Stomach (tissue), 8 donors: ENCODE measurements at regions not wholly inside any gene's neighbourhood (a gene's known extent, or its start where the extent isn't known, plus 50 kb on each side); places are given as distances from the start of the nearest gene placed in this dataset.

Source experiments
- DNase-seq, 2 donors: peaks; one replicate each; pipeline versions ENCODE4 v3.0.0 to v3.0.0-alpha.2; 2013 to 2019
- H3K27ac ChIP-seq, 5 donors: fragments of 200-600 bp in 4 of 5; sonication (generic) in 4 of 5; one replicate each; pipeline ENCODE4 v1.5.1; 2013 to 2019; ENCODE audit warnings: mild to moderate bottlenecking in 1 of 5, moderate library complexity in 1 of 5
- H3K27me3 ChIP-seq, 3 donors: fragments of 200-600 bp; sonication (generic); one replicate each; pipeline ENCODE4 v1.5.1; 2017 to 2019; ENCODE audit warnings: mixed run types in 1 of 3
- H3K36me3 ChIP-seq, 4 donors: fragments of 200-600 bp; sonication (generic); 1 replicate in 3 of 4; 2 replicates in 1 of 4; pipeline ENCODE4 v1.5.1; 2016 to 2019
- H3K4me1 ChIP-seq, 4 donors: fragments of 200-600 bp; sonication (generic); one replicate each; pipeline ENCODE4 v1.5.1; 2016 to 2019
- H3K4me3 ChIP-seq, 4 donors: fragments of 200-600 bp; sonication (generic) in 3 of 4; one replicate each; pipeline ENCODE4 v1.5.1; 2016 to 2019; ENCODE audit warnings: mild to moderate bottlenecking in 1 of 4
- H3K9me3 ChIP-seq, 4 donors: fragments of 200-600 bp; sonication (generic); one replicate each; pipeline ENCODE4 v1.5.1; 2016 to 2019
- CTCF ChIP-seq, 7 experiments: fragments of 450-650 bp in 4 of 7; fragments of 200-600 bp in 3 of 7; sonication (generic) in 3 of 7; IDR thresholded peaks; one replicate each; pipeline ENCODE4 v1.5.1; 2016 to 2019; ENCODE audit warnings: antibody characterized with exemption in 7 of 7, control low read depth in 2 of 7, mild to moderate bottlenecking in 1 of 7
- EP300 ChIP-seq: sonication (generic); formaldehyde crosslinking; IDR thresholded peaks from one replicate; pipeline ENCODE4 v1.6.1; 2017; ENCODE audit warnings: antibody characterized with exemption
- POLR2A ChIP-seq, 4 donors: fragments of 450-650 bp; IDR thresholded peaks; one replicate each; pipeline ENCODE4 v1.6.1; 2016; ENCODE audit warnings: antibody characterized with exemption in 4 of 4, control low read depth in 2 of 4, mild to moderate bottlenecking in 1 of 4, moderate library complexity in 1 of 4
- POLR2AphosphoS5 ChIP-seq, 3 donors: sonication (generic); formaldehyde crosslinking; IDR thresholded peaks; one replicate each; pipeline ENCODE4 v1.6.1; 2016; ENCODE audit warnings: antibody characterized with exemption in 3 of 3
- WGBS, 5 donors: extraction: QIAGEN DNeasy Blood & Tissue Kit in 3 of 5; methylation state at CpG; one replicate each; pipeline versions ENCODE4 v1.1.5 to v1.1.7; 2013 to 2018; 5-methylcytosine and 5-hydroxymethylcytosine counted together
- intact Hi-C: fragments of 100-400 bp; cut with DNase I; formaldehyde crosslinking; loops from one replicate; pipeline ENCODE4 v1.15.1; 2023; ENCODE audit warnings: low total_unique reads
- donor health status: healthy with polysubstance abuse.
- donor health status: Bipolar disorder and iron deficiency.
- donor health status: healthy.

DNA sequence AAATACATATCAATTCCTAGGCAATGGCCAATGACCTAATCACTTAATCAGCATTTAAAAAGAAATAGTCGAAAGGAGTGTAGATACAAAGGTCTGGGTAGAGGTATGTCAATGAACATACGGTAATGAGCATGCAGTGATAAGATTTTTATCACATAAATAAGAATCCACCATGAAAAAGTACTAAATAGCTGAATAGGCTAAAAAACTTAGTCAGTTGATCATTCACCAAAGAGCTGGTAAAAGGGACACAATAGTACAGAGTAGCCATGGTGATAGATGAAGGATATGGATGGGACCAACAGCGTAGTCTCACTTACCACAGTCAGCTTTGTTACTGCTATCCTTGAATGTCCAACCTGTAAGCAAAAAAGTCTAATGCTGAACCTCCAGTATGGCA lies 1018.6 kb upstream of the EYS start:
- WGBS, 5 donors = 73 to 82% (median 76%) methylated on average over 3 of the region's 3 CpGs
- Histone ChIP-seq H3K9me3 (peaks cover 0 to 10% (median 3%) of the 10 kb centered on the region in 4 donors), H3K36me3 (no peaks in the 10 kb centered on the region), H3K27me3 (no peaks in the 10 kb centered on the region), H3K27ac (no peak overlapping the region), H3K4me1 (no peaks in the 10 kb centered on the region), H3K4me3 (no peak overlapping the region)
- intact Hi-C loops = no loop called here
- DNase-seq = no peak
- no peak for TF ChIP-seq EP300
- TF ChIP-seq POLR2AphosphoS5 (IDR thresholded peaks at IDR 0.05) = no peak
- TF ChIP-seq CTCF (IDR thresholded peaks at IDR 0.05) = no peak
- no peak for TF ChIP-seq POLR2A (IDR thresholded peaks at IDR 0.05)

DNA sequence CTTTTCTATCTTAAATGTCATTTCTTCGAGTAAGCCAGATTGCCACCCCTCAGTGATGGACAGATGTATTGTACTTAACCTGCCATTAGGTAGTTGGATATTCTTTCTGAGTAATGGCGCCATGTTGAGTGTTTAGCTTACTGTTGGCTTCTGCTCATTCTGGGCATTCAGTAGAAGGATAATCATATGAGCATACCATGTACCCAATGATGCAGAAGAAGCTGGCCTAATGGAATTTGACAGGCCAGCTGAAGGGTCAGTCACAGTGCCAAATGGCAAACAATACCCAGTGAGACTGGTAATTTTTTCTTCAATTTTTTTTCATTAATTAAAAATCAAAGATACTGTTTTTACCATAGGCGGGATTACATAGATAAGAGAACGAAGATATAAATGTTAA lies 1010.8 kb upstream of the EYS start:
- no peak for DNase-seq
- H3K4me3 ChIP-seq = no peak overlapping the region
- H3K36me3 ChIP-seq = no peaks in the 10 kb centered on the region
- TF ChIP-seq POLR2AphosphoS5 (IDR thresholded peaks at IDR 0.05) (no peak), POLR2A (IDR thresholded peaks at IDR 0.05) (no peak), EP300 (no peak), CTCF (IDR thresholded peaks at IDR 0.05) (no peak)
- intact Hi-C loops = no loop called here
- H3K9me3 ChIP-seq = peaks cover 0 to 10% (median 3%) of the 10 kb centered on the region in 4 donors
- H3K4me1 ChIP-seq = no peaks in the 10 kb centered on the region
- H3K27me3 ChIP-seq = no peaks in the 10 kb centered on the region
- 83 to 92% (median 84%) methylated on average over 4 of the region's 4 CpGs for WGBS, 5 donors
- H3K27ac ChIP-seq = no peak overlapping the region

DNA sequence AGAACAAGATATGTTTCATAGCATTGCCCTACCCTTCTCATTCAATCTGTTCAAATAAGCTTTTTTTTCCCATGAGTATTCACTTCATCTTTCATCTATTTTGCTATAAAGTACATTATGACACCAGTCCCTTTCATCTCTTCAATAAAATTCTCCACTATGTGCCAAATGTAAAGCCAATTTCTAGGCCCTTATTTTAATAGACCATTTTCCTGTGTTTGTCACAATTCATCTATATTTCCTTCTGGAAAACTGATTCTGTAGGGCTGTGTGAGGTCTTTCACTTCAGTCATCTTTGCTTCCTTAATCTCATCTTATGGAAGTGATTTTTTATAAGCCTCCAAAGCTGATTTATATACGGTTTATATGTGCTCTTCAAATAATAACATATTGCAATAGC lies 992.4 kb upstream of the EYS start:
- Histone ChIP-seq H3K36me3 (no peaks in the 10 kb centered on the region), H3K4me3 (no peak overlapping the region), H3K27me3 (no peaks in the 10 kb centered on the region), H3K27ac (no peak overlapping the region), H3K4me1 (no peaks in the 10 kb centered on the region), H3K9me3 (peaks cover 0 to 3% (median under 1%) of the 10 kb centered on the region in 4 donors)
- 48 to 71% (median 60%) methylated on average over 1 of the region's 1 CpG for WGBS, 5 donors
- no peak for DNase-seq
- intact Hi-C loops = no loop called here
- TF ChIP-seq EP300 (no peak), POLR2AphosphoS5 (IDR thresholded peaks at IDR 0.05) (no peak), CTCF (IDR thresholded peaks at IDR 0.05) (no peak), POLR2A (IDR thresholded peaks at IDR 0.05) (no peak)

DNA sequence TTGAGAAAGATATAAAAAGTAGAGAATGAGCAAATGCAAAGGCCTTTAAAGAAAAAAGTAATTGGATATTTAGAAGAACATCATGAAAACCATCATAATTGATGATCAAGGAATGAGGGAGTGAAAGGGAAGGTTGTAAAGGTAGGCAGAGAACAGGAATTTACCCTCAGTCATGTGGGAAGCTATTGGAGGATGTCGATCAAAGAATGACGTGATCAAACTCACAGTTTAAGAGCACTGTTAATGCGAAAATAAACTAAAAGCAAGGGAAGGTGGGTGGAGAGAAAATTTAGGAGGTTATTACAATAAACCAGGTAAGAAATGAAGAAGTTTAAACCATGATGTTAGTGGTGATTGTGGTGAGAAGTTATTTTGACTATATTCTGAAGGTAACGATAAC lies 982.6 kb upstream of the EYS start:
- no peak overlapping the region for H3K27ac ChIP-seq
- no peaks in the 10 kb centered on the region for H3K4me1 ChIP-seq
- H3K36me3 ChIP-seq = no peaks in the 10 kb centered on the region
- H3K9me3 ChIP-seq = no peaks in the 10 kb centered on the region
- intact Hi-C loops = no loop called here
- H3K4me3 ChIP-seq = no peak overlapping the region
- 86 to 94% (median 92%) methylated on average over 4 of the region's 4 CpGs for WGBS, 5 donors
- no peak for DNase-seq
- no peak for TF ChIP-seq POLR2AphosphoS5 (IDR thresholded peaks at IDR 0.05)
- no peak for TF ChIP-seq EP300
- TF ChIP-seq POLR2A (IDR thresholded peaks at IDR 0.05) = no peak
- TF ChIP-seq CTCF (IDR thresholded peaks at IDR 0.05) = no peak
- H3K27me3 ChIP-seq = no peaks in the 10 kb centered on the region
